Stimulated activated naive B cell treated with anti-CD40 and anti-IgM and Interleukin-4, amounts not matched to agents 10 μg/mL and 1 μg/mL and 100 μg/mL, for 72 hours (primary cell): ENCODE measurements at regions not wholly inside any gene's neighbourhood (a gene's known extent, or its start where the extent isn't known, plus 50 kb on each side); places are given as distances from the start of the nearest gene placed in this dataset.
"Not testable (repeated sequence)": the region's sequence is repeated elsewhere in the genome, so short reads cannot be mapped to it uniquely, and the experiment has no call there.

Source experiments
- ATAC-seq, 2 donors: fragments of 150-1000 bp; cut with Tn5 transposase; replicated peaks; 2 replicates each; pipeline ENCODE4 v1.10.0; 2021; ENCODE audit warnings: moderate library complexity in 1 of 2
- DNase-seq: peaks from one replicate; pipeline ENCODE4 v3.0.0; 2021
- H3K27ac Mint-ChIP-seq: one replicate; pipeline ENCODE4 v1.8.0; 2022; ENCODE audit warnings: mild to moderate bottlenecking, mixed read lengths
- H3K27me3 Mint-ChIP-seq, 2 donors: one replicate each; pipeline ENCODE4 v1.8.0; 2022; ENCODE audit warnings: mixed read lengths in 2 of 2
- H3K36me3 Mint-ChIP-seq, 2 donors: one replicate each; pipeline ENCODE4 v1.8.0; 2022; ENCODE audit warnings: mixed read lengths in 2 of 2, mild to moderate bottlenecking in 1 of 2
- H3K4me1 Mint-ChIP-seq, 2 donors: one replicate each; pipeline ENCODE4 v1.8.0; 2022; ENCODE audit warnings: mixed read lengths in 2 of 2, mild to moderate bottlenecking in 1 of 2
- H3K4me3 Mint-ChIP-seq, 2 donors: one replicate each; pipeline ENCODE4 v1.8.0; 2022; ENCODE audit warnings: mild to moderate bottlenecking in 2 of 2, mixed read lengths in 2 of 2, moderate library complexity in 1 of 2
- H3K9me3 Mint-ChIP-seq, 2 donors: one replicate each; pipeline ENCODE4 v1.8.0; 2022; ENCODE audit warnings: mixed read lengths in 2 of 2, mild to moderate bottlenecking in 1 of 2

DNA sequence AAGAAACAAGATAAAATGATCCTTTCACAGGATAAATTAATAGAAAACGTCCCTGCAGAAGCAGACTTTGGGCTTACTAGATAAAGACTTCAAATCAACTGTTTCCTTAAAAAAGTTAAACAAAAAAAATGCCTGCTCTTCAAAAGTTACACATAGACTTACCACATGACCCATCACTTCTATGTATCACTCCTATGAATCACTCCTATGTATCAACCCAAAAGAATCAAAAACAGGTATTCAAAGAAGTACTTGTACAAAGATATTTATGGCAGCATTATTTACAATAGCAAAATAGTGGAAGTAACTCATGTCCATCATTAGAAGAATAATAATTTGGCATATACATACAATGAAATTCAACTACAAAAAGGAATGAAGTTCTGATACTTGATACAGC is 56.3 kb upstream of the PRDM9 start:
- H3K27me3 Mint-ChIP-seq, result no peaks in the 10 kb centered on the region
- DNase-seq (no peak), ATAC-seq (no peak)
- no peak overlapping the region for H3K27ac Mint-ChIP-seq
- peaks cover 3 to 4% of the 10 kb centered on the region in 2 donors for H3K9me3 Mint-ChIP-seq
- no peak overlapping the region for H3K4me3 Mint-ChIP-seq
- H3K4me1 Mint-ChIP-seq, result no peaks in the 10 kb centered on the region
- no peaks in the 10 kb centered on the region for H3K36me3 Mint-ChIP-seq

DNA sequence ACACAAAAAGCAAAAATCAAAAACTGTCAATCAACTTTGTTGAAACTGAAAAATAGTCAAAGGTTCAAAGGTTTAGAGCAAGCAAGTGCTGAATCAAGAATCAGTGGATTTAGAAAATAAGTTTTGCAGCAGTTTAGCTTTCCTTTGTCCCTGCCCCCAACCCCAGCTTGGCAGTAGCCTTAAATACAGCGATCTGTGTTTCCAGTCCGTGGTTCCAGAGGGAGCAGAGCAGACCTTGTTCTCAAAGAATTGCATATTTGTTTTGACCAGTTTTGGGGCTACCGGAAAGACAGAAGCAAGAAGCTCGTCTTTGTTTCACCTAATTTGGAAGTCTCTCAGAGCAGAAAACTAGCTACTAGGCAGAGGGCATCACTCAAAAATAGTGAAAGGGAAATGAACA is 57.2 kb upstream of the PRDM9 start:
- H3K9me3 Mint-ChIP-seq, result peaks cover 2 to 4% of the 10 kb centered on the region in 2 donors
- H3K27ac Mint-ChIP-seq, result no peak overlapping the region
- ATAC-seq, result no peak
- H3K36me3 Mint-ChIP-seq, result no peaks in the 10 kb centered on the region
- no peak overlapping the region for H3K4me3 Mint-ChIP-seq
- no peaks in the 10 kb centered on the region for H3K27me3 Mint-ChIP-seq
- DNase-seq, result no peak
- H3K4me1 Mint-ChIP-seq, result no peaks in the 10 kb centered on the region

DNA sequence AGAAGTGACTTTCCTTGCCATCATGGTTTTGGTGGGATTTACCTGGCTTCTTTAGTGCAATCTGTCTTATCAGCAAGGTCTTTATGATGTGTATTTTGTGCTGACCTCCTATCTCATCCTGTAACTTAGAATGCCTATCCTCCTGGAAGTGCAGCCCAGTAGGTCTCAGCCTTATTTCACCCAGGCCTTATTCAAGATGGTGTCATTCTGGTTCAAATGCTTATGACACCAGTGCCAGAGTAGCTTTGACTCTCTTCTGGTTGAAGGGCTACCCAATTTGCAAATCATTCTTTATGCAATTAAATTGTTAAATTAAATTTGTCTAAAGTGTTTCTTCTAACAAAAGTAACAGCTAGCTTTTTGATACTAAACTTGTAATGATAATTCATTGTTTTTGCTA is 58.8 kb upstream of the PRDM9 start:
- ATAC-seq (no peak), DNase-seq (no peak)
- Mint-ChIP-seq H3K27ac (no peak overlapping the region), H3K27me3 (no peaks in the 10 kb centered on the region), H3K9me3 (peaks cover 0 to 4% of the 10 kb centered on the region in 2 donors), H3K36me3 (no peaks in the 10 kb centered on the region), H3K4me1 (no peaks in the 10 kb centered on the region), H3K4me3 (no peak overlapping the region)

DNA sequence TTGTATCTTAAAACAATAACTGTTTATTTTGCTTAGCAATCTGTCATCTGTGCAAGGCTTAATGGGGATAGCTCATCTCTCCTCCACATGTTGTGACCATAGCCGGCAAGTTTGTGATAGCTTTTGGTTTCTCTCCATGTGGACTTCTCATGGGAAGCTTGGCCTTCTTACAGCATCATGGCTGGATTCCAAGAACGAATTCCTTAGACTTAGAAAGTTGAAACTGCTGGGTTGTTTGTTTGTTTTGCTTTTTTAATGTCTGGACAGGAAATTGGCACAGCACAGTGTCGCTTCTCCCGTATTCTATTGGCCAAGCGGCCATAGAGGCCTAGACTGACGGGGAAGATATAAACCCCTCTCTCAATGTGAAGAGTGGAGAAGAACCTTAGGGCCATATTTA is 61.0 kb upstream of the PRDM9 start:
- Mint-ChIP-seq H3K4me1 (no peaks in the 10 kb centered on the region), H3K9me3 (peaks cover 0 to under 1% of the 10 kb centered on the region in 2 donors), H3K4me3 (no peak overlapping the region), H3K27ac (no peak overlapping the region), H3K36me3 (no peaks in the 10 kb centered on the region), H3K27me3 (no peaks in the 10 kb centered on the region)
- ATAC-seq, result no peak
- no peak for DNase-seq

GRCh38 chr5:23445573-23445972 is 61.8 kb upstream of the PRDM9 start:
- no peaks in the 10 kb centered on the region for H3K36me3 Mint-ChIP-seq
- peaks cover 0 to 4% of the 10 kb centered on the region in 2 donors for H3K9me3 Mint-ChIP-seq
- no peak for ATAC-seq
- no peaks in the 10 kb centered on the region for H3K4me1 Mint-ChIP-seq
- no peaks in the 10 kb centered on the region for H3K27me3 Mint-ChIP-seq
- H3K4me3 Mint-ChIP-seq, result no peak overlapping the region
- no peak for DNase-seq
- H3K27ac Mint-ChIP-seq, result no peak overlapping the region

DNA sequence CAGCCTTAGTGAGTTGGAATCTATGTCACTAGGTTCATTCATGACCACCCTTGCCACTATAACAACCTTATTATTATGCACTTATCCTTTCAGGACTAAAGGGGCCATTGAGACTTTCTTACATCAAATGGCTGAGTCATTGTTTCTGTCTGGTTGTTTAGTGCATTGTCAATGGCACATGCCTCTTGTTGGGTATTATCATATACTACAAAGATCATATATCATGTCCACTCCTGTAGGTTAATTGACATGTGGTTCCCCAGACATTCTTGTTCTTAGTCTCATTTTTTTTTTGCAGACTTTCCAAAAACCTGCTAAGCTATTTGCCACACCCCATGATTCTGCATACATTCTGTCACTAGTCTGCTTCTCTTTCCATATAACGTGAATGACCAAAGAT is 66.7 kb upstream of the PRDM9 start:
- Mint-ChIP-seq H3K27me3 (no peaks in the 10 kb centered on the region), H3K36me3 (no peaks in the 10 kb centered on the region), H3K4me3 (no peak overlapping the region), H3K4me1 (no peaks in the 10 kb centered on the region), H3K27ac (no peak overlapping the region), H3K9me3 (peaks cover 0 to 4% of the 10 kb centered on the region in 2 donors)
- ATAC-seq (no peak), DNase-seq (no peak)

- H3K27ac Mint-ChIP-seq, result no peak overlapping the region
- no peaks in the 10 kb centered on the region for H3K27me3 Mint-ChIP-seq
- no peak for DNase-seq
- ATAC-seq, result no peak
- no peaks in the 10 kb centered on the region for H3K4me1 Mint-ChIP-seq
- no peak overlapping the region for H3K4me3 Mint-ChIP-seq
- peaks cover 0 to 7% of the 10 kb centered on the region in 2 donors for H3K9me3 Mint-ChIP-seq
- no peaks in the 10 kb centered on the region for H3K36me3 Mint-ChIP-seq
These were observed 70.4 kb upstream of the PRDM9 start for GRCh38 chr5:23437011-23437410.

DNA sequence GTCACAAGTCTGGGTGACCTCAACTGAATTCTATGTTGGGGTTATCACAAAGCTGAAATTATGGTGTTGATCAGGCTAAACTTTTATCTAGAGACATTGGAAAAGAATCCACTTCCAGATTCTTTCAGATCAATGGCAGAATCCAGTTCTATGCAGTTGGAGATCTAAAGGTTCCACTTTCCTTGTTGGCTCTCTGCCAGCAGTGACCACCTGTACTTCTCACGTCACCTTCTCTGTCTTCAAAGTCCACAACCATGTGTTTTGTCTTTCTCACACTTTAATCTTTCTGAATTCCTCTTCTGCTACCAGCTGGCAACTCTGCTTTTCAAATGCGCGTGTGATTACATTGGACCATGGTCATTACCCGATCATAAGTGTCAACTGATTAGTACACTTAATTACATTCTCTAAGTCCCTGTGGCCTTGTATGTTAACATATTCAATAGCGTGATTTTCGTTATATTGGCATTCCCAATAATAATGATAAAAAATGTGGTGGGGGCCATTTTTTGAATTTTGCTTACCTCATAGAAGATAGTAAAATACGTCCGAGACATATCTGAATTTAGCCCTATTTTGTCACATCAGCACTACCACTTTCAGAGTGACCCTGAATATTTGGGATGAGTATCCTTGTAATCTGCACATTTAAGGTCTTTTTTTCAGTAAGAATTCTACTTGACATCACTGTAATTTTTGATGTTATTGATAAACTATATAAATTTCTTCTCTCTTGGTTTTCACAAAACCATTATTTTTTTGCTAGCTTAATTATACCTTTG is 73.7 kb upstream of the PRDM9 start:
- H3K36me3 Mint-ChIP-seq, result no peaks in the 10 kb centered on the region
- peaks cover 0 to 2% of the 10 kb centered on the region in 2 donors for H3K9me3 Mint-ChIP-seq
- no peaks in the 10 kb centered on the region for H3K27me3 Mint-ChIP-seq
- H3K4me3 Mint-ChIP-seq, result no peak overlapping the region
- no peak overlapping the region for H3K27ac Mint-ChIP-seq
- no peak for ATAC-seq
- H3K4me1 Mint-ChIP-seq, result no peaks in the 10 kb centered on the region
- DNase-seq, result no peak

DNA sequence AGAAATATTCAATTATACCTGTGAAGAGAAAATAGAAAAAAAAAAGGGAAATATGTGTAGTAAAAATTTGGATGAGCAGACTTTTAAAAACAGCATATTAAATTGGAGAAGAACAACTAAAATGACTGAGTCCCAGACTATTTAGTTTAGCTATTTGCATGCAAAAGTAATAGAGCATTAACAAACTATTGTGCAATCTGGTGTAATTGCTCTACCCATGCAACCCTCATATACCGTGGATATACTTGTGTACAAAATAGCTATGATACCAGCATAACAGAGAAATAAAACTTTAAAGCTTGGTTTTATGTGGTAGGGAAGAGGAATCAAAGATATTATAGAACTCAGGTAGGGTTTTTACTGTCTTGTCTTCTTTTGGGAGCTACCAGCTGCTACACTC is 78.7 kb upstream of the PRDM9 start:
- no peak for ATAC-seq
- Mint-ChIP-seq H3K27ac (no peak overlapping the region), H3K9me3 (peaks cover 0 to 4% of the 10 kb centered on the region in 2 donors), H3K36me3 (no peaks in the 10 kb centered on the region), H3K27me3 (no peaks in the 10 kb centered on the region), H3K4me1 (no peaks in the 10 kb centered on the region), H3K4me3 (no peak overlapping the region)
- DNase-seq, result no peak

DNA sequence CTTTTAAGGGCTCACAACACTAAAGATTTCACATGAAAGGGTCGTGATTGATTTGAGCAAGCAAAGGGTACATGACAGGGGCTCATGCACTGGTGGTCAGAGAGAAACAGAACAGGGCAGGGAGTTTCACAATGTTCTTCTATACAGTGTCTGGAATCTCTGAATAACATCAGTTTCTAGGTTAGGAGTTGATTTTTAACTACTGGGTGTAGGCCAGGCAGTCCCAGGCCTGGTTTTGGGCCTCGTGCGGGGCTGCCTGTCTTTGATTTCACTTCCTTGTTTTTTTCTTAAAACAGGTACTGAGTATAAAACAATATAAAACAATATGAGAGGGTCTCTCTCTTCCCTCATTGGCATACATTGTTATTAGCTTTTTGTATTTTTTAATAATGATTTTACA is 87.2 kb upstream of the PRDM9 start:
- not testable (repeated sequence) for DNase-seq, H3K27ac Mint-ChIP-seq, H3K9me3 Mint-ChIP-seq, H3K4me1 Mint-ChIP-seq, H3K4me3 Mint-ChIP-seq, ATAC-seq, H3K27me3 Mint-ChIP-seq, H3K36me3 Mint-ChIP-seq

GRCh38 chr5:23419115-23419514 is 88.3 kb upstream of the PRDM9 start:
- H3K27me3 Mint-ChIP-seq, result no peaks in the 10 kb centered on the region
- H3K9me3 Mint-ChIP-seq, result peaks cover 0 to 2% of the 10 kb centered on the region in 2 donors
- DNase-seq (no peak), ATAC-seq (no peak)
- no peak overlapping the region for H3K27ac Mint-ChIP-seq
- H3K4me3 Mint-ChIP-seq, result no peak overlapping the region
- no peaks in the 10 kb centered on the region for H3K4me1 Mint-ChIP-seq
- no peaks in the 10 kb centered on the region for H3K36me3 Mint-ChIP-seq

GRCh38 chr5:23412515-23412914 is 94.9 kb upstream of the PRDM9 start:
- Mint-ChIP-seq H3K4me1 (no peaks in the 10 kb centered on the region), H3K36me3 (no peaks in the 10 kb centered on the region), H3K27me3 (no peaks in the 10 kb centered on the region), H3K4me3 (no peak overlapping the region), H3K27ac (no peak overlapping the region), H3K9me3 (peaks cover 0 to 2% of the 10 kb centered on the region in 2 donors)
- ATAC-seq (no peak), DNase-seq (no peak)

GRCh38 chr5:23411994-23412393 is 95.4 kb upstream of the PRDM9 start:
- Mint-ChIP-seq H3K36me3 (no peaks in the 10 kb centered on the region), H3K4me1 (no peaks in the 10 kb centered on the region), H3K27me3 (no peaks in the 10 kb centered on the region), H3K27ac (no peak overlapping the region), H3K9me3 (peaks cover 0 to 2% of the 10 kb centered on the region in 2 donors), H3K4me3 (no peak overlapping the region)
- DNase-seq, result no peak
- no peak for ATAC-seq

GRCh38 chr5:23411200-23411599 is 96.2 kb upstream of the PRDM9 start:
- no peaks in the 10 kb centered on the region for H3K36me3 Mint-ChIP-seq
- no peak for DNase-seq
- no peak overlapping the region for H3K4me3 Mint-ChIP-seq
- H3K27ac Mint-ChIP-seq, result no peak overlapping the region
- no peaks in the 10 kb centered on the region for H3K27me3 Mint-ChIP-seq
- no peaks in the 10 kb centered on the region for H3K4me1 Mint-ChIP-seq
- H3K9me3 Mint-ChIP-seq, result peaks cover 0 to 2% of the 10 kb centered on the region in 2 donors
- no peak for ATAC-seq

GRCh38 chr5:23410775-23411174 is 96.6 kb upstream of the PRDM9 start:
- not testable (repeated sequence) for H3K4me3 Mint-ChIP-seq, ATAC-seq, H3K4me1 Mint-ChIP-seq, H3K9me3 Mint-ChIP-seq, H3K27me3 Mint-ChIP-seq, H3K36me3 Mint-ChIP-seq, H3K27ac Mint-ChIP-seq, DNase-seq
